Midbrain (tissue), 1 donor: ENCODE measurements at regions not wholly inside any gene's neighbourhood (a gene's known extent, or its start where the extent isn't known, plus 50 kb on each side); places are given as distances from the start of the nearest gene placed in this dataset.
"Not testable (repeated sequence)": the region's sequence is repeated elsewhere in the genome, so short reads cannot be mapped to it uniquely, and the experiment has no call there.

Source experiments
- DNase-seq: peaks from one replicate; lab custom pipeline; 2025; lab: John Stamatoyannopoulos, UW

DNA sequence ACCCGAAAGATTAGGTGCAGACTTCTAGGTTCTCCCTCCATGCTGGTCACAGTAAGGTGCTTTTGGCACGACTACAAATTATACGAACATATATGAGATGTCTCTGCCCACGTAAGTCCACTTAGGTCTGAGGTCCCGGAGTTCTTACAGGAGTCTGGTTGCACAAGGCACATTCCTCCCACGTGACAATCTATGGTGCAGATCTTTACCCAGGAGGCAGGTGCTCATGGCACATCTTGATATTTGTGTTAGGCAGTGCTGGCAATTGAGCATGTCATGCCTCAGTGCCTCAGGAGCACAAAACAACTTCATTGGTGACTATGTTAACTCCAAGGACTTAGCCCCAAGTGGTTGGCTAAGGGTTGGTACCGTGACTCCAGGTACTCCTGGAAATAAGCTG lies 92.0 kb upstream of the AMN1 start:
- no peak for DNase-seq

DNA sequence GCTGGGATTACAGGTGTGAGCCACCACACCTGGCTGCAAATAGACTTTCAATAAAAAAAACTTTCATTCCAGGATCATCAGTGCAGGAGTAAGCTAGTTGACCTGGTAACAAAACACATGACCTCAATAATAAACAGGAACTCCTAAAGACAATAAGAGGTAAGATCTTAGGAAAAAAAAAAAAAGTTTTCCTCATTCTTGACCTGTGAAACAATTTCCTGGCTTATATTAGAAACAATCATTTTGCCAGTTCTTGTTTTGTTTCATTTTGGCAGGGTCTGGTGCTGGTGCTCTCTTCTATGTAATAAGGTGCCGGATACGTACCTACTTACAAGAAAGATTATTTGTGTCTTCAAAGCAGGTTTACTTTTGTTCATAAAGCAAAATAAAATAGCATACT lies 90.6 kb upstream of the AMN1 start:
- no peak for DNase-seq

DNA sequence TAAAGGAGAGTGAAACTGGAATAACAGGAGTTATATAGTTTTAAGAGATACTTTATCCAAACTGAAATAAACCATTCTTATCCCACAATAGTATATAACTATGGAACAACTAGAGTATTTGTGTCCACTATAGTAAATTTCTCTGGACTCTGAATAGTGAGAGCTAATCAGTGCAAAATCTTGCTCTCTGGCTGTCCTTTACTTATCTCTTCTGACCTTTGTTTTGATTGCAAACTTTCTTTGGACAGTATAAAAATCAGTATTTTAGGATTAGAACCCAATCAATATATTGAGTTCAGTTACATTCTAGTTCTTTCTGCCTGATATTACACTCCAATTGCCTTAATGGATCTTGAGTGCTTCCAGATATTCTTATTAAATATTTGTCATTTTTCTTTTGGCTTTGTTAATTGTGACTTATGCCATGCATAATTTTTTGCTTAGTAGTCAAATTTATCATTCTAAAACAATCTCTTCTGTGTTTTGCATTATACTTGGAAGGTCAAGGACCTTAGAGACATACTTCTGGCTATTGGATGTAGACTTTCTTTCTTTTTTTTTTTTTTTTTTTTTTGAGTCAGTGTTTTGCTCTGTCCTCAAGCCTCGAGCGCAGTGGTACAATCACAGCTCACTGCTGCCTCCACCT lies 89.9 kb upstream of the AMN1 start:
- no peak for DNase-seq

DNA sequence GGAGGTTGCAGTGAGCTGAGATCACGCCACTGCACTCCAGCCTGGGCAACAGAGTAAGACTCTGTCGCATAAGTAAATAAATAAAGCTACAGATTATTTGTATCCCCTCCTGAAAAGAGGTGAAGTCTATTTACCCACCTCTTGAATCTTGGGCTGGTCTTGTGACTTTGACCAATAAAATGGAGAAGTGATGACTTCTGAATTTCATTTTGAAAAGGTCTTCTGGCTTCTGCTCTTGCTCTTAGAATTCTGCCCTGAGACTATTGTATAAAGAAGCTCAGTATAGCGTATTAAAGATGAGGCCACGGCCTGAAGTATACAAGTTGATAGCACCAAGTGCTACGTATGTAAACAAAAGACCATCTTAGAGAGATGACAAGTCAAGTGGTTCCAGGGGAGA lies 88.3 kb upstream of the AMN1 start:
- DNase-seq = no peak

- no peak for DNase-seq
These were observed 86.3 kb upstream of the AMN1 start for GRCh38 chr12:31815096-31815495.

- DNase-seq = no peak
These were observed 84.5 kb upstream of the AMN1 start for GRCh38 chr12:31813305-31813704.

GRCh38 chr12:31807773-31808097 lies 78.9 kb upstream of the AMN1 start:
- no peak for DNase-seq

DNA sequence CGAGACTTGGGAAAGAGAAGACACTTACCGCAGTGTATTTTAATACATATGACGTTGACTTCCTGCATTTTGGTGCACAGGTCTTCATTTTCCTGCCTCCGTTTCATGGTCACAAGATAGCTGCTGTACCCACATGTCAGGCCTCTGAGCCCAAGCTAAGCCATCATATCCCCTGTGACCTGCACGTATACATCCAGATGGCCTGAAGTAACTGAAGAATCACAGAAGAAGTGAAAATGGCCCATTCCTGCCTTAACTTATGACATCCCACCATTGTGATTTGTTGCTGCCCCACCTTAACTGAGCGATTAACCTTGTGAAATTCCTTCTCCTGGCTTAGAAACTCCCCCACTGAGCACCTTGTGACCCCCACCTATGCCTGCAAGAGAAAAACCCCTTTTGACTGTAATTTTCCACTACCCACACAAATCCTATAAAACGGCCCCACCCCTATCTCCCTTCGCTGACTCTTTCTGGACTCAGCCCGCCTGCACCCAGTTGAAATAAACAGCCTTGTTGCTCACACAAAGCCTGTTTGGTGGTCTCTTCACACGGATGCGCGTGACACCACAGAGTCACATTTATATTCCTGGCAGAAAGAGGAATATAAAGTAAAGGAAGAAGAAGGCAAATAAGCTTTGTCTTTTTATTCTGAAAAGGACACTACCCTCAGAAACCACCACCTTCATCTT lies 78.4 kb upstream of the AMN1 start:
- DNase-seq = not testable (repeated sequence)

DNA sequence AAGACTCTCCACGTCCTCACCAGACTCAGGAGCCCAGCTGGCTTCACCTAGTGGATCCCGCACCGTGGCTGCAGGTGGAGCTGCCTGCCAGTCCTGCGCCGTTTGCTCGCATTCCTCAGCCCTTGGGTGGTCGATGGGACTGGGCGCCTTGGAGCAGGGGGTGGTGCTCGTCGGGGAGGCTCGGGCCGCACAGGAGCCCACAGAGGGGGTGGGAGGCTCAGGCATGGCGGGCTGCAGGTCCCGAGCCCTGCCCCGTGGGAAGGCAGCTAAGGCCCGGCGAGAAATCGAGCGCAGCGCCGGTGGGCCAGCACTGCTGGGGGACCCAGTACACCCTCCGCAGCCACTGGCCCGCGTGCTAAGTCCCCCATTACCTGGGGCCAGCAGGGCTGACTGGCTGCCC lies 76.9 kb upstream of the AMN1 start:
- not testable (repeated sequence) for DNase-seq

DNA sequence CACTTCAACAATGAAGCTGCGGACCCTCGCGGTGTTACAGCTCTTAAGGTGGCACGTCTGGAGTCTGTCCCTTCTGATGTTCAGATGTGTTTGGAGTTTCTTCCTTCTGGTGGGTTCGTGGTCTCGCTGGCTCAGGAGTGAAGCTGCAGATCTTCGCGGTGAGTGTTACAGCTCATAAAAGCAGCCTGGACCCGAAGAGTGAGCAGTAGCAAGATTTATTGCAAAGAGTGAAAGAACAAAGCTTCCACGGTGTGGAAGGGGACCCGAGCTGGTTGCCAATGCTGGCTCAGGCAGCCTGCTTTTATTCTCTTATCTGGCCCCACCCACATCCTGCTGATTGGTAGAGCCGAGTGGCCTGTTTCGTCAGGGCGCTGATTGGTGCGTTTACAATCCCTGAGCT lies 75.9 kb upstream of the AMN1 start:
- not testable (repeated sequence) for DNase-seq

- no peak for DNase-seq
These were observed 75.3 kb upstream of the AMN1 start for GRCh38 chr12:31804185-31804504.

- DNase-seq = no peak
These were observed 74.7 kb upstream of the AMN1 start for GRCh38 chr12:31803306-31804184.

DNA sequence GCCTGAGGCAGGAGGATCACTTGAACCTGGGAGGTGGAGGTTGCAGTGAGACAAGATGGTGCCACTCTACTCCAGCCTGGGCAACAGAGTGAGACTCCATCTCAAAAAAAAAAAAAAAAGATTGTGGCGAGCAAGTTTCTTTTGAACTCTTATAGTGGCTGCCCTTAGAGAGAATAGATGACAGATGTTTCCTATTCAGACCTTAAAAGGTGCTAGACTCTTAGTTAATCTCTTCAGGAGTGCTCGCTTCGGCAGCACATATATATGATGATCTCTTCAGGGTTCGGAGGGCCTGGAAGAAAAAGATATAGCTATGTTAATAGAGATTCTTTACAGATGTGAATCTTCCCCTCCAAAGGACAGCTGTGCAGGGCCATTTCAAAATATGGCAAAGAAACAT lies 73.1 kb upstream of the AMN1 start:
- no peak for DNase-seq

DNA sequence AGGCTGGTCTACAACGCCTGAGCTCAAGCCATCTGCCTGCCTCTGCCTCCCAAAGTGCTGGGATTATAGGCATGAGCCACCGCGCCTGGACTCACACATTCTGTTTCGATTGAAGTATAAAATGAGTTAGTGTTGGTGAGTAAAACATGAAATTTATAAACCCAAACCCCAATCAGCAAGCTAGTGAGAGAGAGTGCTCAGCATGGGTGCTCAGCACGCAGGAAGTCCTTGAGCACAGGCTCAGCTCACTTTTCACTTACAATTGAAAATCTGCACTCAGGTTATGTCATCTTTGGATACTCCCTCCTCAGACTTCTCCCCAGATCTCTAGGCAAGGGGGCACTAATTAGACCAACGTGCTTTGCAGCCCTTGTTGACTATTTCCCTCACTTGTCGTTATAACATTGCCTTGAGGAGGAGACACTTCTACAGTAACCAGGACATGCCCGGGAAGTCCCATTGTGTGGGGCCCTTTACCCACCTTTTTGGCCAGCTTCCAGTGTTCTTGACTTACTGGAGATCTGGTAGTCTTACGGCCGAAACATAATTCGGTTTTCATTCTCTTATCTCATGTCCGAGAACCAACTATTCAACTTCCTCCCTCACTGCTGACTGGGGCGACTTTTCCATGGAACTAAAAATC lies 68.5 kb upstream of the AMN1 start:
- no peak for DNase-seq

DNA sequence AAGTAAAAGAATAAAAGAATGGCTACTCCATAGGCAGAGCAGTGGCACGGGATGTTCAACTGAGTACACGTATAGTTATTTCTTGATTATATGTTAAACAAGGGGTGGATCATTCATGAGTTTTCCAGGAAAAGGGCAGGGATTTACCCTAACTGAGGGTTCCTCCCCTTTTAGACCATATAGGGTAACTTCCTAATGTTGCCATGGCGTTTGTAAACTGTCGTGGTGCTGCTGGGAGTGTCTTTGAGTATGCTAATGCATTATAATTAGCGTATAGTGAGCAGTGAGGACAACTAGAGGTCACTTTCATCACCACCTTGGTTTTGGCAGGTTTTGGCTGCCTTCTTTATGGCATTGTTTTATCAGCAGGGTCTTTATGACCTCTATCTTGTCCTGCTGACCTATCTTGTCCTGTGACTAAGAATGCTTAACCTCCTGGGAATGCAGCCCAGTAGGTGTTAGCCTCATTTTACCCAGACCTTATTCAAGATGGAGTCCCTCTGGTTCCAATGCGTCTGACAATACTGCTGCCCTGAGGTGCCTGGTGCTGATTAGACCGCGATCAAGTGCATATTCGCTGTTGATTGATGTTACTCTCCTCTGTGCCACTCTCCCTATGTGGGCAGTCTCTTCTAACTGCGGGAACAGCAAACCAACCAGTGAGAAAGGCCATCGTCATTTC lies 67.6 kb upstream of the AMN1 start:
- DNase-seq = no peak

- DNase-seq = no peak
These were observed 65.9 kb upstream of the AMN1 start for GRCh38 chr12:31794745-31795144.

GRCh38 chr12:31791265-31791664 lies 62.4 kb upstream of the AMN1 start:
- DNase-seq = not testable (repeated sequence)

DNA sequence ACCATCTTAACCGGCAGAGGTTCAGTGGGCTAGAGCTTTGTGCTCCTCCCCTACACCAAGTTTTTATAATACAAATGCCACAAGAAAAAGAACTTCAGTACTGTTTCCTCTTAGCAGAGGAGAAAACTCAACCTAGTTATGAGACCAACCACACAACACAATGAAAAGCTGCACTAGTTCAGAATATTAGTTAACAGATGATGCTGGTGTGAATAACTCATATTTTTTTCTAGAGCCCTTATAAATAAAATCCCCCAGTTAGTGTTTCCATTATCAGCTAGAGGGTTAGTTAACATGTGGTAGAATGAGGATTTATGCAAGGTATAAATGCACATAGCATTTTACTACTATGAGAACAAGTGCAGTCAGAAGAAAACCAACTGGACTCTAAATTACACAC lies 61.9 kb upstream of the AMN1 start:
- DNase-seq = no peak

- no peak for DNase-seq
These were observed 56.5 kb upstream of the AMN1 start for GRCh38 chr12:31785318-31785717.

DNA sequence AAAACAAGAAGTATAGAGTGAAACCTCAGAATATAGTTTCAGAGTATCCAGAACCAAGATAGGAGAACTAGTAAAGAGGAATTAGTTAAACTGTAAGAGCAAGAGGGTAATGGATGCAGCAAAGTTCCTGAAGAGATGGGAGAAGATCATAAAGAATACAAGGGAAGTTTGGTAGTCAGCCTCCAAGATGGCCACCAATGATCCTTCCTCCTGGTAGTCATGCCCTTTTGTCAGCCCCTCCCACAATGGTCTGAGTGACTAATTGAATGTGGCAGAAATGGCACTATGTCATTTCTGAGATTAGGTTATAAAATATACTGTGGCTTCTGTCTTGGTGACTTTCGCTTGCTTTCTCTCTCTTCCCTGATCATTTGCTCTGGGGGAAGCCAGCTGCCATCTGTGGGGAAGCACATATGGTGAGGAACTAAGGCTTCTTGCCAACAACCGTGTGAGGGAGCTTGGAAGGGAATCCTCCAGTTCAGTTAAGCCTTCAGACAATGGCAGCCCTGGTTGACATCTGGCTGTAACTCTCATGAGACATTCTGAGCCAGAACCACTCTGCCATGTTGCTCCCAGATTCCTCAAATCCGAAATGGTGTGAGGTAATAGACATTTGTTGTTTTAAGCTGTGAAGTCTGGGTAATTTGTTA lies 55.3 kb upstream of the AMN1 start:
- DNase-seq = no peak

DNA sequence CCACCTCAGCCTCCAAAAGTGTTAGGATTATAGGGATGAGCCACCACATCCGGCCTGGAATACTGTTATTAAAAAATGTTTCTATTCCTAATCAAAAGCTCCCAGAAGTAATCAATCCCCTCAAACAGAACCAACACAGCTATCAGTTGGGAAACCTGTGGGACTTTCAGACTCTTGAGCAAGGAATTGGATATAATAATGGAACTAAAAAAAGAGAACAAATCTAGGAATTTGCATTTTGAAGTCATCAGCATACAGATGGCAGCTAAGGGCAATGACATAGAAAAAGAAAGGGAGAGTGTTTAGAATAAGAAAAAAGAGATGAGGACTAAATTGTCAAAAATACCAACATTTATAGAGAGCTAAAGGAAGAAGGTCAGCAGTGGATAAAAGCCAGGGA lies 54.7 kb upstream of the AMN1 start:
- DNase-seq = no peak
